ENCODE measurements at regions not wholly inside any gene's neighbourhood (a gene's known extent, or its start where the extent isn't known, plus 50 kb on each side); places are given as distances from the start of the nearest gene placed in this dataset.

DNA sequence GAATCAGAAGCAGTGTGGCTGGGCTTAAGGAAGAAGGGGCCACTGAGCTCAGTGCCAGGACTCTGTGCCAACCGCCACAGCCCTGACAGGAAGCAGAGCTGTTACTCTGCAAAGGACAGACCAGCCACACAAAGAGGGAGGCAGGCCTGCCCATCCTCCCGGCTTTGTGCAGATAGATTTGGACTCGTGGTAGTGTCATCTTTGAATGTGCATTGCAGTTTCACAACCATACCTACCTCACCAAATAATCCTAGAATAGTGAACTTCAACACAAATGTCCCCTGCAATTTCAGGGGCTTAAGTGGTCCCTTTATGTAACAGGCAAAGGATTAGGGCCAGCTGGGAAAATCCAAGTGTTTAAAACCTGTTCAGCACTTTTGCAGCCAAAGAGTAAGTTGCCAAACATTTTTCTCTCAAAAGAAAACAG is 55.1 kb upstream of the CLDN10 start:
- Histone ChIP-seq H3K27ac (ENCODE audit: extremely low read depth, low read depth, low read length) (no peak overlapping the region), H3K9me3 (ENCODE audit: control insufficient read depth, insufficient read depth, low read depth, low read length) (no peaks in the 10 kb centered on the region), H3K4me3 (ENCODE audit: low read depth, low read length) (no peak overlapping the region), H3K36me3 (ENCODE audit: control insufficient read depth in 2 of 2, insufficient read depth in 1 of 2, low read length in 2 of 2) (no peaks in the 10 kb centered on the region), H3K4me1 (ENCODE audit: control insufficient read depth, insufficient read depth, low read length) (no peaks in the 10 kb centered on the region)
- POLR2A ChIA-PET: no interaction called here
- CTCF ChIA-PET: interaction anchor here (1.6 kb wide), 1 partner anchor 40 kb away, joined by 3 read pairs; no protein-coding TSS in a partner anchor
- TF ChIP-seq YY2 (tag by site-specific recombination; IDR thresholded peaks at IDR 0.05): no peak
- TF ChIP-seq, protein P1, sequence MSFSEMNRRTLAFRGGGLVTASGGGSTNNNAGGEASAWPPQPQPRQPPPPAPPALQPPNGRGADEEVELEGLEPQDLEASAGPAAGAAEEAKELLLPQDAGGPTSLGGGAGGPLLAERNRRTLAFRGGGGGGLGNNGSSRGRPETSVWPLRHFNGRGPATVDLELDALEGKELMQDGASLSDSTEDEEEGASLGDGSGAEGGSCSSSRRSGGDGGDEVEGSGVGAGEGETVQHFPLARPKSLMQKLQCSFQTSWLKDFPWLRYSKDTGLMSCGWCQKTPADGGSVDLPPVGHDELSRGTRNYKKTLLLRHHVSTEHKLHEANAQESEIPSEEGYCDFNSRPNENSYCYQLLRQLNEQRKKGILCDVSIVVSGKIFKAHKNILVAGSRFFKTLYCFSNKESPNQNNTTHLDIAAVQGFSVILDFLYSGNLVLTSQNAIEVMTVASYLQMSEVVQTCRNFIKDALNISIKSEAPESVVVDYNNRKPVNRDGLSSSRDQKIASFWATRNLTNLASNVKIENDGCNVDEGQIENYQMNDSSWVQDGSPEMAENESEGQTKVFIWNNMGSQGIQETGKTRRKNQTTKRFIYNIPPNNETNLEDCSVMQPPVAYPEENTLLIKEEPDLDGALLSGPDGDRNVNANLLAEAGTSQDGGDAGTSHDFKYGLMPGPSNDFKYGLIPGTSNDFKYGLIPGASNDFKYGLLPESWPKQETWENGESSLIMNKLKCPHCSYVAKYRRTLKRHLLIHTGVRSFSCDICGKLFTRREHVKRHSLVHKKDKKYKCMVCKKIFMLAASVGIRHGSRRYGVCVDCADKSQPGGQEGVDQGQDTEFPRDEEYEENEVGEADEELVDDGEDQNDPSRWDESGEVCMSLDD (tag by site-specific recombination; IDR thresholded peaks at IDR 0.05): no peak
- no peak for TF ChIP-seq ZFP37 (tag by site-specific recombination; IDR thresholded peaks at IDR 0.05)
- no peak for TF ChIP-seq SP7 (tag by site-specific recombination; IDR thresholded peaks at IDR 0.05)
- no peak for TF ChIP-seq ZNF155 (tag by site-specific recombination; IDR thresholded peaks at IDR 0.05)
- TF ChIP-seq ZIC2 (tag by site-specific recombination; IDR thresholded peaks at IDR 0.05): no peak
- TF ChIP-seq, protein P2, sequence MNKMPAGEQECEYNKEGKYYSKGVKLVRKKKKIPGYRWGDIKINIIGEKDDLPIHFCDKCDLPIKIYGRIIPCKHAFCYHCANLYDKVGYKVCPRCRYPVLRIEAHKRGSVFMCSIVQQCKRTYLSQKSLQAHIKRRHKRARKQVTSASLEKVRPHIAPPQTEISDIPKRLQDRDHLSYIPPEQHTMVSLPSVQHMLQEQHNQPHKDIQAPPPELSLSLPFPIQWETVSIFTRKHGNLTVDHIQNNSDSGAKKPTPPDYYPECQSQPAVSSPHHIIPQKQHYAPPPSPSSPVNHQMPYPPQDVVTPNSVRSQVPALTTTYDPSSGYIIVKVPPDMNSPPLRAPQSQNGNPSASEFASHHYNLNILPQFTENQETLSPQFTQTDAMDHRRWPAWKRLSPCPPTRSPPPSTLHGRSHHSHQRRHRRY (tag by site-specific recombination; IDR thresholded peaks at IDR 0.05): no peak
- no peak for TF ChIP-seq ZNF544 (tag by site-specific recombination; IDR thresholded peaks at IDR 0.05)
- no peak for TF ChIP-seq MYNN (tag by site-specific recombination; IDR thresholded peaks at IDR 0.05; ENCODE audit: borderline replicate concordance)
- no peak for TF ChIP-seq ZNF16 (tag by site-specific recombination; IDR thresholded peaks at IDR 0.05; ENCODE audit: low read depth)
- TF ChIP-seq ZNF184 (tag by site-specific recombination; IDR thresholded peaks at IDR 0.05): no peak

- no peaks in the 10 kb centered on the region for H3K36me3 ChIP-seq (ENCODE audit: control insufficient read depth in 2 of 2, insufficient read depth in 1 of 2, low read length in 2 of 2)
- H3K4me3 ChIP-seq (ENCODE audit: low read depth, low read length): no peak overlapping the region
- no peaks in the 10 kb centered on the region for H3K9me3 ChIP-seq (ENCODE audit: control insufficient read depth, insufficient read depth, low read depth, low read length)
- H3K4me1 ChIP-seq (ENCODE audit: control insufficient read depth, insufficient read depth, low read length): no peaks in the 10 kb centered on the region
- POLR2A ChIA-PET: no interaction called here
- CTCF ChIA-PET: interaction anchor here (0.7 kb wide), 1 partner anchor 66 kb away, joined by 4 read pairs; no protein-coding TSS in a partner anchor
- H3K27ac ChIP-seq (ENCODE audit: extremely low read depth, low read depth, low read length): no peak overlapping the region
- no peak for TF ChIP-seq ZNF624 (tag by site-specific recombination; IDR thresholded peaks at IDR 0.05)
- no peak for TF ChIP-seq ZNF169 (tag by site-specific recombination; IDR thresholded peaks at IDR 0.05)
- TF ChIP-seq ZNF704 (tag by site-specific recombination; IDR thresholded peaks at IDR 0.05): no peak
- no peak for TF ChIP-seq KLF10 (tag by site-specific recombination; IDR thresholded peaks at IDR 0.05)
- no peak for TF ChIP-seq ZNF660 (tag by site-specific recombination; IDR thresholded peaks at IDR 0.05)
- TF ChIP-seq ZBTB17 (tag by site-specific recombination; IDR thresholded peaks at IDR 0.05): no peak
- TF ChIP-seq SCRT1 (tag by site-specific recombination; IDR thresholded peaks at IDR 0.05; ENCODE audit: borderline replicate concordance): no peak
Measured at GRCh38 chr13:95498886-95499285, 53.6 kb upstream of the CLDN10 start.
